ENCODE measurements at regions not wholly inside any gene's neighbourhood (a gene's known extent, or its start where the extent isn't known, plus 50 kb on each side); places are given as distances from the start of the nearest gene placed in this dataset.

DNA sequence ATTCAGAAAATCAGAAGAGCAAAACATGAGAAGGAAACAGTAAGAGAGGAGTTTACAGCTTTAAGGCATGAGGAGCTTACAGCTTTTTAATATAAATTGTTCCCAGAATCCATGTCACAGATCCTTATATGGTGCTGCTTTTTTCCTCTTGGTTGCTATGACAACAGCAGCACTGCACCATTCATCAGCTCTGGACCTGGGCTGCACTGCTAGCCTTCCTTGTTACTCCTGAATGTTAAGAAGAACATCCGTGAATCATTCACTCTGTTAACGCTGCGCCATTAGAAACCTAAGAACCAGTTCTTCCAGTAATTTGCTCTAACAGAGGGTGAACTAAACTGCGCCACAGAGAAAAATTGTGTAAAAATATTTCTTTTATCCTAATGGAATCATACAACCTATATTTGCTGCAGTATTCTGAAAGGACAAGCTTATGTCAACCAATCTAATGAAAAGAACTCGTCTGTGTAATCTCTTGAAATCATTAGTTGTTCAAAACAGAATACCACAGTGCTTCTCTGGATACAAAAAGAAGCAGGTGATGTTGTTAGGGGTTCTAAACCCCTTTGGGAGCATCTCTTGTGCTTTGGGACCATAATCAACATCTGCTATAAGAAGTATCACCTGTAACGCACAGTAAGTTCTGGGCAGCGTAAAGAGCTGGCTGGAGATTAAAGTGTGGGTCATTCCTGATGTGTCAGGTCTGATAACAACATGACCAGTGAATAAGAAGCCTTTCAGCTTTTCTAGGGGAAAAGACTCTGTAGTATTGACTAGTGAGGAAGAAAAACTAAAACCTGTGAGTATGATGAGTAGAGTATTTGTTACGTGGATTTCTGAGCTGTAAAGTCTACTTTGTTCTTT lies 151.2 kb downstream of the TANC2 start:
- H3K27me3 ChIP-seq (ENCODE audit: control insufficient read depth, insufficient read depth, low read length), result no peaks in the 10 kb centered on the region
- no peak for DNase-seq (ENCODE audit: low read depth)
- CTCF ChIA-PET, result interaction anchor here (0.6 kb wide), 1 partner anchor 362 kb away, joined by 3 read pairs; no protein-coding TSS in a partner anchor
- POLR2A ChIA-PET, result no interaction called here
- TF ChIP-seq, protein P1, sequence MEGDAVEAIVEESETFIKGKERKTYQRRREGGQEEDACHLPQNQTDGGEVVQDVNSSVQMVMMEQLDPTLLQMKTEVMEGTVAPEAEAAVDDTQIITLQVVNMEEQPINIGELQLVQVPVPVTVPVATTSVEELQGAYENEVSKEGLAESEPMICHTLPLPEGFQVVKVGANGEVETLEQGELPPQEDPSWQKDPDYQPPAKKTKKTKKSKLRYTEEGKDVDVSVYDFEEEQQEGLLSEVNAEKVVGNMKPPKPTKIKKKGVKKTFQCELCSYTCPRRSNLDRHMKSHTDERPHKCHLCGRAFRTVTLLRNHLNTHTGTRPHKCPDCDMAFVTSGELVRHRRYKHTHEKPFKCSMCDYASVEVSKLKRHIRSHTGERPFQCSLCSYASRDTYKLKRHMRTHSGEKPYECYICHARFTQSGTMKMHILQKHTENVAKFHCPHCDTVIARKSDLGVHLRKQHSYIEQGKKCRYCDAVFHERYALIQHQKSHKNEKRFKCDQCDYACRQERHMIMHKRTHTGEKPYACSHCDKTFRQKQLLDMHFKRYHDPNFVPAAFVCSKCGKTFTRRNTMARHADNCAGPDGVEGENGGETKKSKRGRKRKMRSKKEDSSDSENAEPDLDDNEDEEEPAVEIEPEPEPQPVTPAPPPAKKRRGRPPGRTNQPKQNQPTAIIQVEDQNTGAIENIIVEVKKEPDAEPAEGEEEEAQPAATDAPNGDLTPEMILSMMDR (IDR thresholded peaks at IDR 0.05; ENCODE audit: insufficient read depth, low read depth, low read length), result no peak
- no peaks in the 10 kb centered on the region for H3K36me3 ChIP-seq (ENCODE audit: control insufficient read depth, insufficient read depth, low read length)
- no peak overlapping the region for H3K4me3 ChIP-seq (ENCODE audit: low read depth, low read length)

DNA sequence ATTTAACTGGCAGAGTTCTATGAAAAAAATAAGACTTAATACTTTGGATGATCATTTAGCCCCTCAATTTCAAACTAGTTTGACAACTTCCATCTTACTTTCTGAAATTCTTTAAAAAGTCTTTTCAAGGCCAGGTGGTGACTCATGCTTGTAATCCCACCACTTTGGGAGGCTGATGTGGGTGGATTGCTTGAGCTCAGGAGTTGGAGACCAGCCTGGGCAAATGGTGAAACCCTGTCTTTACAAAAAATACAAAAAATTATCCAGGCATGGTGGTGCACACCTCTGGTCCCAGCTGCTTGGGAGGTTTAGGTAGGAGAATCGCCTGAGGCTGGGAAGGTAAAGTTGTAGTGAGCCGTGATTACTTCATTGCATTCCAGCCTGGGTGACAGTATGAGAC lies 154.4 kb downstream of the TANC2 start:
- CTCF ChIA-PET, result interaction anchor here (1.5 to 1.6 kb wide), 2 partner anchors 9 to 44 kb away, joined by 3 to 4 read pairs; no protein-coding TSS in a partner anchor
- no peak for DNase-seq (ENCODE audit: low read depth)
- Histone ChIP-seq H3K27me3 (ENCODE audit: control insufficient read depth, insufficient read depth, low read length) (no peaks in the 10 kb centered on the region), H3K4me3 (ENCODE audit: low read depth, low read length) (no peak overlapping the region), H3K36me3 (ENCODE audit: control insufficient read depth, insufficient read depth, low read length) (no peaks in the 10 kb centered on the region)
- POLR2A ChIA-PET, result no interaction called here
- TF ChIP-seq, protein P1 (IDR thresholded peaks at IDR 0.05; ENCODE audit: insufficient read depth, low read depth, low read length), result no peak

DNA sequence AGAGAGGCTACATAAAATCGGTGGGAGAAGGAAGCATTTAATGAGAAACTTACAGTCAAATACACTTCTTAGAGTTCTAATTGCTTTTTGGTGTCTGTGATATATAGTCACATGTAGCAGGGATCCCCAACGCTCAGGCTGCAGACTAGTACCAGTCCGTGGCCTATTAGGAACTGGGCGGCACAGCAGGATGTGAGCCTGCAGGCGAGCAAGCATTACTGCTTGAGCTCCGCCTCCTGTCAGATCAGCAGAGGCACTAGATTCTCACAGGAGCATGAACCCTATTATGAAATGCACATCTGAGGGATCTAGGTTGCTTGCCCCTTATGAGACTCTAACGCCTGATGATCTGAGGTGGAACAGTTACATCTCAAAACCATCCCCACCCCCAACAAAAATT lies 158.5 kb downstream of the TANC2 start:
- CTCF ChIA-PET, result no interaction called here
- no peaks in the 10 kb centered on the region for H3K36me3 ChIP-seq (ENCODE audit: control insufficient read depth, insufficient read depth, low read length)
- POLR2A ChIA-PET, result no interaction called here
- no peak overlapping the region for H3K4me3 ChIP-seq (ENCODE audit: low read depth, low read length)
- TF ChIP-seq, protein P1 (IDR thresholded peaks at IDR 0.05; ENCODE audit: insufficient read depth, low read depth, low read length), result no peak
- no peaks in the 10 kb centered on the region for H3K27me3 ChIP-seq (ENCODE audit: control insufficient read depth, insufficient read depth, low read length)
- no peak for DNase-seq (ENCODE audit: low read depth)

DNA sequence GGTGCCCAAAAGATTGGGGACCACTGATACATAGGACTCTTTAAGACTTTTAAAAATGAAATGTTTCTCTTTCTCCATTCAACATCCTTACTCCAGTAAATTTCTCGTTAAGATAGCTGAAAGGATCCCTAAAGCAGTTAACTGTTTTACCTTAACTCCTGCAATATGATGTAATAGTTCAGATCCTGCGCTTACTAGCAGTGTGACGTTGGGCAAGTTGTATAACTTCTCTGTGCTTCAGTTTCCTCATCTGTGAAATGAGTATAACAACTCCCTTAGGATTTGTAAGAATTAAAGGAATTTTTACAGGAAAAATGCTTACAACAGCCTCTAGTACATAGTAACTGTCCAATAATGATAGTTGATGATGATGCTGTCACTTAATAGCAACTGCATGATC lies 158.9 kb downstream of the TANC2 start:
- Histone ChIP-seq H3K36me3 (ENCODE audit: control insufficient read depth, insufficient read depth, low read length) (no peaks in the 10 kb centered on the region), H3K4me3 (ENCODE audit: low read depth, low read length) (no peak overlapping the region), H3K27me3 (ENCODE audit: control insufficient read depth, insufficient read depth, low read length) (no peaks in the 10 kb centered on the region)
- CTCF ChIA-PET, result no interaction called here
- TF ChIP-seq, protein P1 (IDR thresholded peaks at IDR 0.05; ENCODE audit: insufficient read depth, low read depth, low read length), result no peak
- POLR2A ChIA-PET, result no interaction called here
- no peak for DNase-seq (ENCODE audit: low read depth)

DNA sequence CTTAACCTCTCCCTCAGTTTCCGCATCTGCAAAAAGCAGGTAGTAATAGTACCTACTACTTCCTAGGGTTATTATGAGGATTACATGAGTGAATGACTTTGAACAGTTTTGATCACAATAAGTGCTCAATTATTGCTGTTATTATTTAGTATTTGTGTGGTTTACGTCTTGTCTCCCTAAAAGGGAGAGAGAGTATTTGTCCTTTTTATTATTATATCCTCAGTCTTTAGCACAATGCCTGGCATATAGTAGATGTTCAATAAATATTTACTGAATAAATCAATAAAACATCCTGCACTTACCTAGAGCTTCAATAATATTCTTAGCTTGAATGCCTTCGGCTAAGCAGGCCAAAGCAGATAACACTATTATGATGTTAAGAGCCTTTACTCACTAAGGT lies 160.0 kb downstream of the TANC2 start:
- CTCF ChIA-PET, result interaction anchor here (1.0 kb wide), 1 partner anchor 11 kb away, joined by 3 read pairs; no protein-coding TSS in a partner anchor
- TF ChIP-seq, protein P1 (IDR thresholded peaks at IDR 0.05; ENCODE audit: insufficient read depth, low read depth, low read length), result no peak
- Histone ChIP-seq H3K36me3 (ENCODE audit: control insufficient read depth, insufficient read depth, low read length) (no peaks in the 10 kb centered on the region), H3K27me3 (ENCODE audit: control insufficient read depth, insufficient read depth, low read length) (no peaks in the 10 kb centered on the region), H3K4me3 (ENCODE audit: low read depth, low read length) (no peak overlapping the region)
- no peak for DNase-seq (ENCODE audit: low read depth)
- POLR2A ChIA-PET, result no interaction called here

All from BJ (cell line).